DMS153 (cell line): ENCODE measurements at regions not wholly inside any gene's neighbourhood (a gene's known extent, or its start where the extent isn't known, plus 50 kb on each side); places are given as distances from the start of the nearest gene placed in this dataset.

Experiments
- DNase-seq: peaks from one replicate; lab custom pipeline; 2025; lab: John Stamatoyannopoulos, UW

DNA sequence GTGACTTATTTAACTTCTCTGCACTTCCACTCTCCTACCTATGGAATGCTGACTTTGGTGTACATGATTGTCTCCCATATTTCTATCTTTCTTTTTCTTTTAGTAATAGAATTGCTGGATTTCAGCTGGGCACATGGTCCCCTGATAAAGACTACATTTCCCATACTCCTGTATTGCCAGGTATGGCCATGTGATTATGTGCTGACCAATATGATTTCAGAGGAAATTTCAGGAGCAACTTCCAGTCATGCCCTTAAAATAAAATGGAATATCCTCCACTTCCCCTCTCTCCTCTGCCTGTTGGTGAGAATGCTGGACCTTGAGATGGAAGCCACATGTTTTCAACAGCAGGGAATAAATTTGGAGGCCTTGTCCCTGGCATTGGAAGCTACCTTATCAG is 130.7 kb upstream of the IGSF21 start:
- no peak for DNase-seq

DNA sequence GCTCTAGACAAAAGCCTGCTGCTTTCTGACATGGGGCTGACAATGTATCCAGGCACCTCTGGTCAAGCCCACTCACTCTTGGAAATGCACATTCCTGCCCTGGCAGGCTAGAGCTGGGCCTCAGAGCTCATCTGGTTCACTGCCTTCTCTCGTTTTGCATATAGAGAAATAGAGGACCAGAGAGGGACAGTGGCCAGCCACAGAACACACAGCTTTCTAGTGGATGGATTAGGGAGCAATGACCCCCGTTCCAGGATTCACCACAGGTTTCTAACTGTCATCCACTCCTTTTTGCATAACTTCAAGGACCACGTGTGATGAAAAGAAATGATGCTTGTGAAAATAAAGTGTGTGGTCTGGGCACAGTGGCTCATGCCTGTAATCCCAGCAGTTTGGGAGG is 129.6 kb upstream of the IGSF21 start:
- DNase-seq, result no peak

DNA sequence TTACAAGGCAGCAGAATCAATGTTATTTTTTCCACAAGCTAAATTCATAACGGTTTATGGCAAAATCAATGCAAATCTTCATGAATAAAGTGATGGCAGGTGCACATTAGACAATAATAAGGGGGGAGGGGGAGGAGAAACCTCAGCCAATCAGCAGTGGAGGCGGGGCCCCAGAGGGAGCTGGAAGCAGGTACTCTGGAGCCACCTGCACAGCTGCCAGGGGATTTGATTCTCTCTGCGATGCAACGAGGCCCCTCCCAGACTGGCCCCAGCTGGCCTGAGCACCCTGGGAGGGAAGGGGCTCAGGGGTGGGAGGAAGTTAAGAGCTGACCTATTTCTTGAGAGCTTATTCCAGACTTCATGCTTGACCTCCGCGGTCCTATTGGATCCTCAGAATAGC is 127.8 kb upstream of the IGSF21 start:
- peak; percentile 68 for DNase-seq

DNA sequence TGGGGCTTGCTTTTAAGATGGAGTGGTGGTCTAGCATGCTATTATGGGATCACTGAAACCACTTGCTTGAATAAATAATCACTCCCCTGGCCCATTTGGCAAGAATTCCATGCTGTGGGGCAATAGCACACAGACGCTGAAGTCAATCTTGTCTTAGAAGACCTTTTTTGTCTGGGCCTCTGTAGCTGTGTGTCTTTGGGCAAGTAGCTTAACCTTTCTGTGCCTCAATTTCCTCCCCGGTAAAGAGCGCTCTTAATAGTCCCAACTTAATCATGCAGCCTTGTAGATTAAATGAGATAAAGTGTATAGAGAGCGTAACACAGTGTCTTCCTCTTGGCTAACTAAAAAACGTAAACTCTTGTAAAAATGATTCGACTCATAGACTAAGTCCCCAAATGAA is 125.4 kb upstream of the IGSF21 start:
- no peak for DNase-seq

DNA sequence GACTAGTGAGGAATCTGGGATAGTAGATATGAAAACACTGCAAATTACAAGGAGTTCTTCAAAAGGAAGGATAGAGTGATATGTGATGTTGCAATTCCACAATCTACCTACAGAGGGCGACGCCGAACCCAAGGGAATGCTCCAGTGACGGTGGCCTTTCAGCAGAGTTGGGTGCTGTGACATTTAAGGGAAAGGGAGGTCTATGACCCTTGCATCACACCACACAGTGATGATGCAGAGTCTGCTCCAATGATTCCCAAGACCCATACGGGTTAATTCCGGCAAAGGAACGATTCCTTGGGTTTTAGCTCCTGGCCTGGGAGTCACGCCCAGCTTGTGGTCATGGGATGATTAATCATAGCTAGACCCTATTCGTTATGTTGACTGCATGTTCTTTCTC is 123.0 kb upstream of the IGSF21 start:
- DNase-seq, result no peak

DNA sequence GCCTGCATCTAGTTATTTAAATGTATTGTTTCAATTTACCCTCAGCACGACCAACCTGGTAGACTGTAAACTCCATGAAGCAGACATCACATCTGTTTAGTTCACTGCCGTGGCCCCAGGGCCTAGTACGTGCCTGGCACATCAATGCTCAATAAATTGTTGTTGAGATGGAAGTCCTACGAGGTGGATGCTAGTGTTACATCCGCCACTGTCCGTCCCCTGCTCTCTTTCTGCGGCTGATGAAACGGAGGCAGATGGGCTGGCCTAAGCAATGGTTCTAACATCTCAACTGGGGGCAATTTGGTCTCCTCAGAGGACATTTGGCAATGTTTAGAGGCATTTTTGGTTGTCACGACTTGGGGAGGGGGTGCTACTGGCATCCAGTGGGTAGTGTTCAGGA is 121.4 kb upstream of the IGSF21 start:
- DNase-seq, result no peak

DNA sequence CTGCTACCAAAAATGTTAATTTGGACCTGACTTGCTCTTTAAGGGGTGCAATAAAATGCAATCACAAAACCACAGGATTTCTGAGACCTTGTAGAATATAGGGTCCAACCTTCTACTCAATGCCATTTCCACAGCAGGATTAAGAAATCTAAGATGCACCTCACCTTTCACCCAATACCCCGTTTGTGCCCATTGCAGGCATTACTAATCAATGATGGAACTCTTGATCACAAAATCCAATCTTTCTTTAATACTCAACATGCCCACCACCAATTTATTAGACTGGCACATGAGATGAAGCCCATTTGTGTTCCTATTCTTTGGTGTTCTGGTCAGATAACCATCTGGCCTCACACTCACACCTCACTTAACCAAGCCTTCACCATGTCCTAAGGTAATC is 117.2 kb upstream of the IGSF21 start:
- no peak for DNase-seq

DNA sequence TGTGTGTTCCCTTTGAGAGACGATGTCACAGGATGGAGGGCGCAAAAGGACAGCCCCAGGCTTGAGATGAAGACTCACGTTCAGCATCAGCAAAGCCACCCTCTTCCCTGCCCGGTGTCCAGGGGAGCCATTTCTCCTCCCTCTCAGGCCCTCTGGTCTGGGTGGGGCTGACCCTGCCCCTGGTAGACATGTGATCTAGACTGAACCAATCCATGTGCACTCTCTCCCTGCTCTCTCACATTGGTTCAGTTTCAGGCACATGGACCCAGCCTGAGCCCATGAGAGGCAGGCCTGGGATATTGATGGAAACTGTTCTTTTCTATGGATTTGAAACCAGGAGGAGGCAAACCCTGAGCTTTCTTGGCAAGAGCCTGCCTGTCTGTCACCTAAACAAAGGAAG is 115.6 kb upstream of the IGSF21 start:
- no peak for DNase-seq

DNA sequence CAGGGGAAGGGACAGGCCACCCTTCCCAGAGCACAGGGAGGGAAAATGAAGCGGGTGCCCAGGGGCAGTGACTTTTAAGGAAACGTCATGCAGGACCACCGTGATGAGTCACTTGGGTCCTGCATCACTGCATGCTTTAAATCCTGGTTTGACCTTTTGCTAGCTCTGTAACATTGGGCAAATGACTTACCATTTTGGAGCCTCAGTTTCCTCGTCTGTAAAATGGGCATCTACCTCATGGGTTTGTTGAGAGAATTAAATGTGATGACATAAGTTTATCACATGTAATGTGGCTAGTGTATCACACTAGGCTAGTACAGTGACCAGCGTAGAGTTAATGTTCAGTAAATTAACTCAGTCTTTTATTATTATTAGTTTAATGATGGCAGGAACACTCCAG is 114.8 kb upstream of the IGSF21 start:
- DNase-seq, result no peak

DNA sequence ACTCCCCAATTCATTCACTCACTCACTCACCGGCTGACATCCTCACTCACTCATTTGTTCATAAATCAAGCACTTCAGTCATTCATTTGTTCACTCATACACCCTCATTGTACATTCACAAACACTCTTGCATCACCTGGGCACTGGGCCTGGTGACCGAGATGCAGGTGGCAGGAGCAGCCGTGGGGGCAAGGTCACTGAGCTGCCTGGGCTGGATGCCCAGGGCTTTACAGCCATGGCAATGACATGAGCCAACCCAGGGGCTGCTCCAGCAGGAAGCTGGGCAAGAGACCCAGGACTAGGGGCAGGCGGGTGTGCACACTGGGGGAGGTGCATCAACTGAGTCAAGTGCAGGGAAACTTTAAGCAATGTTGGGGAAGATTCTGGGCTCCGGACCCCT is 113.6 kb upstream of the IGSF21 start:
- DNase-seq, result no peak

DNA sequence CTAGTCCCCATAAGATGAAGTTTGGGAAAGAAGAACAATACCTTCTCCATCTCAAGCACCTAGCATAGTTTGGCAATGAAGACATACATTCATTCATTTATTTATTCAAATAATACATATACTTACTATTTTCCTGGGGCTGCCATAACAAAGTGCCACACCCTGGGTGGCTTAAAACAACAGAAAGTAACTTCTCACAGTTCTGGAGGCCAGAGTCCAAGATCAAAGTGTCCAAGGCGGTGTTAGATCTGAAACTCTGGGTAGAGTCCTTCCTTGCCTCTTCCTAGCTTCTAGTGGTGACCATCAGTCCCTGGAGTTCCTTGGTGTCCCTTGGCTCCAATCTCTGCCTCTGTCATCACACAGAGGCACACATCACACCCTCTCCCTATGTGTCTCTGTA is 112.1 kb upstream of the IGSF21 start:
- no peak for DNase-seq

DNA sequence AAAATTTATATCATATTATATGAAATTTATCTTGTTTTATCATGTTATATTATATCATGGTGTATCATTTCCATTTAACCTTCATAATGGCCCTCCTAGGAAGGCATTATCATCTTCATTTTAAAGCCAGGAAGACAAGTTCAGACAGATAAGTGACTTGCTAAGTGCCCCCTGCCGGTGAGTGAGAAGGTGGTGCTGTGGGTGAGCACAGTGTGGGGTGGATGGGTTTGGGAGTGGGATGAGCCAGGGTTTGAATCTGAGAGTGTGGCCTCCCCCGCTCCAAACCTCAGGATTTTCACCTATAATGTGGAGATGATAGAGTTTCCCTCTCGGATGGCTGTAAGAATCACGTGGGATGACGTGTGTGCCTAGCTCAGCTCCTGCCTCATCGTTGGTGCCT is 108.7 kb upstream of the IGSF21 start:
- DNase-seq, result no peak

DNA sequence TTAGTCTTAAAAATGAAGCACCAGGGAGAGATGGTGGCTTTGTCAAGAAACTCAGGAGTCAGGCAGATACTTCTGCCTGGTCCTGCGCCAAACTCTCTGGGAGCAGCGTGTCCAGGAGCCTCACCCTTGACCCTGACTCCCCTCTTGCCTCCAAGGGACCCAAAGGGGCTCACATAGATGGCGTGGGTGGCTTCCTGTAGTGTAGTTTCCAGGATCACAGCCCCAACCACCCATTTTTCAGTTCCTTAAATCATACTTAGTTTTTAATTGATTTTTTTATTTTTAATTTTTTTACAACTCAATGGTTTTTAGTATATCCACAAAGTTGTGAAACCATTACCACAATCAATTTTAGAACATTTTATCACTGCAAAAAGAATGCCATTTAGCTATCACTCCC is 107.7 kb upstream of the IGSF21 start:
- no peak for DNase-seq

DNA sequence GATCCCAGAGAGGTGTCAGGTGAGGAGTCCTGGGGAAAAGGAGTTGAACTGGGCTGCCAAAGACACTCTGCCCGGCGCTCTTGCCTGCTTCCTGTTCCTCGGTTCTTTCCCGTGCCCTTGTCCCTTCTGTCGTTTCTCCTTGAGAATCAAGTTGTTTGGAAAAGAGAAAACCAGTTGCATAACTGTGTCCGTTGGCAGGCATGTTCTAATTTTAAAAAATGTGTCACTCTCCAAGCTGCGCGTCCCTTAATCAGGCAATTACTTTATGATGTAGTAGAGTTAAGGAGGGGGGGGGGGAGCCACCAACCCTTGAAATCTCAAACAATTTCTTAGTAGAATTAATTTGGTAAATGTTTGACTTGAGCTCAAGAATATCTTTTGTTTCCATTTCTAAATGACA is 105.9 kb upstream of the IGSF21 start:
- DNase-seq, result no peak

DNA sequence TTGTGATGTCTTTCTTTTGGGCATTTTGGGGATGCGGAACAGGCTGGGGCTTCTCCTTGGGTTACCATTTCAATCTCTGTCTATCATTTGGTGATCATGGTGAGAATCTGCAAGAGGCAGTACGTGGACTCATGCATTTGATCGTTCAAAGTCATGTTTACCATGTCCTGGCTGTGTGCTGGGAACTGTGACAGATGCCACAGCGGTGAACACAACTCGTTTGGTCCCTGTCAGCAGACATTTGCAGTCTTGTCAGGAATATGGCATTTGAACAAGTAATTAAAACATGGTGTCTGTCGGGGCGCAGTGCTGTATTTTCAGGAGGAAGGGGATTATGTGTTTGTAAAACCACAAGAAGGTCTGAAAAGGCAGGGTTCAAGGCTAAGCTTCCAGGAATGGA is 103.3 kb upstream of the IGSF21 start:
- DNase-seq, result no peak

DNA sequence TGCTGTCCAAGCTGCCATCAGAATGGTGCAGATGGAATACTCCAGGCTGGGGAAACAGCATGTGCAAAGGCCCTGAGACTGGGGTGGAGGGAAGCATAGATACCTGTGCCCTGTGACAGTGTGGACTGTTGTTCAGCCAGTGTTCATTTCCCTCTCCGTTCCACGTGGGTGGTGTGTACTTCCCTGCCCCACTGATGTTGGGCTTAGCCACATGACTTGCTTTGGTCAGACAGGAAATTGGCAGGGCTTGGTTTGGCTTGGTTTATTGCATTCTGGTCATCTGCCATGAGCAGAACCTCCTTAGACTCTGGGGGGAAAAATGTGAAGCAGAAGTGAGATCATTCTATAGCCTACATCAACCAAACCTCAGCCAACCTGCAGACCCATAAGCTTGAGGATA is 102.4 kb upstream of the IGSF21 start:
- DNase-seq, result no peak

DNA sequence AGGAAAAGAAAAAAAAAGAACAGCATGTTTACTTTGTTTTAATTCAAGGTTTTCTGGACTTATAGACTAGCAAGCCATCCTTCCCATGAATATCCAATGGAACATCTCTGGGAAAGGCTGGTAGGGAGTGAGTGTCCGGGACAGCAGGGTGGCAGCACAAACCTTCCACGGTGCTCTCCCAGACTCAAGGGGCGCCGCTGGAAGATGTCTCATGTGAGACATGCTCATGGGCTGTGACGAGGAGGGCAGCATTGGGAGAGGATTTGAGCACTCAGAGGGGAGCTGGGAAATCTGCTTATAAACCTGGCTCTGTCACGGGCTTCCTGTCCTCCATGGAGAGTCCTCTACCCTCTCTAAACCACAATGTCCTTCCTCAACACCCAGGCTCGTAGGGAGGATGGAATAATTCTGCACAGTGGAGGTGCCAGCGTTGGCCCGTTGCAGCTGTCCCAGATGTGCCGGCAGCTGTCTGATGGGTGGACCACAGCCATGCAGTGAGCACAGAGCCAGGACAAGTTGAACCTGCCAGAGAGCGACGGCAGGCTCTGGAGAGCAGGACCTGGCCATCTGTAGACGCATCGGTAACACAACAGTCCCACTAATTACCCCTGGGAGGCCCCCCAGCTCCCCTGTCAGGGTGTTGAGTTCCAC is 100.1 kb upstream of the IGSF21 start:
- no peak for DNase-seq

DNA sequence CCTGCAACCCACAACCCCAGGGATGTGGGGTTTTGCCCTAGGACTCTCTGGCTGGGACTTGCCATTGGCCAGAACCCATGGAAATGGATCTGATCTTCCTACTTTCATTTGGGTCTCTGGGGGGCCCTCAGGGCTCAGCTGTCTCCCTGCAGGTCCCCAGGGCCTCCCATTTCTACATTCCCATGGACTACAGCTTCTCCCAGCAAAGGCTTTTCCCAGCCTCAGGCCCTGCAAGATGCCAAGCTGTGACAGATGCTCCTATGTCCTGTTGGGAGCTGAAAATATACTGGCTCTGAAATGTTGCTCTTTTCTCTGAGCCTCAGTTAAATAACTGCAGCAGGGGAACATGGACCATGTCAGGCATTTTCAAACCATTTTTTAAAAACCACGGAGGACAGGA is 99.5 kb upstream of the IGSF21 start:
- no peak for DNase-seq

DNA sequence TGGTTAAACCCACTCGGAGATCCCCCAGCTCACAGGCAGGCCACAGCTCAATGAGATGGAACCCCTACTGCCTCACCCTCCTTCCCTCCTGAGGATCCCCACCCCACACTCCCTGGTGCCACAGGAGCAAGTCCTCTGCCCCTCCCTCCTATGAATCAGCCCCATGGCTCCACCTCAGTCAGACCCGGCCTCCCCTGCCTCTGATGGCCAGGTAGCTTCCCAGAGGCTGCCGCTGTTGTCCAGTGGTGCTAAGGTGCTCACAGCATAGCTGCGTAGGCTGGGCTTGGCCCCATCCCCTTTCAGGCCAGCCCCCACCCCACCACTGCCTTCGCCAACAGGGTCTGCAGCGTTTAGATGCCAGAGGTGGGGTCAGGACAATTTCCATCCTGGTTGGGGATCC is 98.5 kb upstream of the IGSF21 start:
- no peak for DNase-seq

DNA sequence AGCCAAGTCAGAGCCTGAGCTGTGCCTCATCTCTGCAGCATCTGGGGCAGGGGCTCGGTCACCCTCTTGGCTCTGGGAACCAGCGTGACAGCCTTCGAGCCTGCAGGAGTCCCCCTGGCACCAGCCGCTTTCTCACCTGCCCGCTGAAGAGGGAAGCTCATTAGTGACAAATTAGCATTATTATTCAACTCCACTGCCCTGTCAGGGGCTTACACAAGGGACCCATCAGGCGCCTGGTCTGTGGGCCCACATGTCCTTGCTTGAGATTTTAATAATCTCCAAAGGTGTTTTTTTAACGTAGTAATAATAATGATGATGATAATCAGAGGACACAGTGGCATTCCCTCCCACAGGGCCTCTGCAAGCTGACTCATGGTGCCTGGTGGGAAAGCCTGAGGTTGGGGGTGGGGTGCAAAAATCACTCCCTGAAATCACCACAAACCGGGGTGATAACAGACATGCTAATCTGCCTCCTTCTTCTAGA is 98.1 kb upstream of the IGSF21 start:
- no peak for DNase-seq

DNA sequence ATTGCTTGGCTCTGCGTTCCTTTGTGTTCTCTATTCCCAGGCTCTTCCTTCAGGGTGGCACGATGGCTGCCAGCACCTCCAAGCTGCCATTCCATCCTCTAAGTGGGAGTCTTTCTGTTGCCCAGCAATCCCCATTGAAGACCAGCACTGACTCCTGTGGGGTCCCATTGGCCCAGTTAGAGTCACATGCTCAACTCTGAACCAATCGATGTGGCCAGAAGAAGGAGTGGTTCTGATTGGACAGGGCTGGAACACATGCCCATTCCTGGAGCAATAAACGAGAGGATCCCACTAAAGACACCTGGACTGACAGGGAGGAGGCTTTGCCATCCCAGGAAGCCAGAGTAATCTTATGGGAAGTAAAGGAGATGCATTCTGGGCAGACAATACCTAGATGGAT is 97.2 kb upstream of the IGSF21 start:
- no peak for DNase-seq

DNA sequence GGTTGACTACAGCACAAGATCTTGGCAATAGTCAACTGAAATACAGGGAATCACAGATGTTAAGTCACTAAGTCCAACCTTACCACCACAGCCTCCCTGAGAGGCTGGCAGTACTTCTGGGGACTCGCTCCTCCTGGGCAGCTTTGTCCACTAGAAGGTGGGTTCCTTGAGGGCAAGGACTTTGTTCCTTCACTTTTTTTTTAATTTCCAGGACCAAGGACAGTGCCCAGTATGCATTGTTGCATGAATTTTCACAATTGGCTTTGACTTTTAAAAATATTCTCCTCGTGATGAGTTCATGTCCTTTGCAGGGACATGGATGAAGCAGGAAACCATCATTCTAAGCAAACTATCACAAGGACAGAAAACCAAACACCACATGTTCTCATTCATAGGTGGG is 96.7 kb upstream of the IGSF21 start:
- DNase-seq, result no peak

DNA sequence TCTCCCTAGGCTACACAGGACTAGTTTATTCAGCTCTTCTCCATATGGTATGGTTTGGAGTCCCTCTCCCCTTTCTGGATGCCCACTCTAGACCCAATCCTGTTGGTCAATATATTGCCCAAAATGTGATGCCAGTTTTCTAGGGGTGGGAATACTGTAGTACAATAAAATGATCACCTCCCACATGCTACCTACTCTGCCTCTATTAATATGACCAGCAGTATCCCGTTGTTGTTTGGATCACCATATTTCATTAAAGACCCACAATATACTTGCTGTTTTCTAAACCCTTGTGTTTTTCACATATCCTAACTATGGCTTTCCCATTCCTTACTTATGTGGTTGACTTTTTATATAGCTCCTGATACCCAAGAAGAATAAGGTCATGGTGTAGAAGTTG is 95.9 kb upstream of the IGSF21 start:
- no peak for DNase-seq

DNA sequence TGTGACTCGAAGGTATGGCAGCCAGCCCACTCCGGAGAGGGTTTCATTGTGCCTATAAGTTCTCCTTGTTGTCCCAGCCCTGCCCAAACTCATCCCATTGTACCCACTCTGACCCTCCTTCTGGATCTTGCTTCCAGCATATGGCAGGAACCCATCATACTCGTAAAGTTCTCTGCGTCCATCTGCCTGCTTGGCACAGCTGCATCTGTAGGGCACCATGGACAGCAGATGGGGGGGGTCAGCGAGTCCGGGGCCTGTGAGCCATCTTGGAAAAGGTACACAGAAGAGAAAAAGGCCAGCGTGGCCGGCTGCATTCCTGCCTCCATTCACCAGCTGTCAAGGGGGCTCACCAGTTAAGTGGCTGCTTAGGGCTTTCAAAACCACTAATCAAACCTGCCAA is 94.9 kb upstream of the IGSF21 start:
- no peak for DNase-seq

DNA sequence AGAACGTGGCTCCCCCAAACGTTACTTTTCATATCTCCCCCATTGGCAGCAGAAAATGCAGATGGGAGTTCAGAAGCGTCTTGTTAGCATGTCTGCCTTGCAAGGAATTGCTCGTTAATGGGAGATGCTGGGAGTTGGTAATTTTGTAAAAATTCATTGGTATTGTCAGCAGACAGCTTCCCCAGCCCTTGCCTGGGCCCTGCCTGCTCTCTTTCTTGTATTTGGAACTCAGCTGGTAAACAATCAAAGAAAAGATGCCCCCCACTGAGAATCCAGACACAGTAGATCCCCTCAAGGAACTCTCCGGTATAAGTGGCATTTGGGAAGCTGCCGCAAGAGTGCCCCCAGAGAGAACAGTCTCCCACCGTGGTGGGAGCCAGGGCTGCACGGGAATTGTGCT is 94.4 kb upstream of the IGSF21 start:
- no peak for DNase-seq
